Common myeloid progenitor, CD34-positive (primary cell): ENCODE measurements at regions not wholly inside any gene's neighbourhood (a gene's known extent, or its start where the extent isn't known, plus 50 kb on each side); places are given as distances from the start of the nearest gene placed in this dataset.

Experiments
- CTCF ChIA-PET: fragments of 350-600 bp; sonication (Branson Sonifier 250); formaldehyde crosslinking; loops from one replicate; lab custom pipeline; 2021; ENCODE audit warnings: antibody characterized with exemption; lab: Charles Lee
- POLR2A ChIA-PET: fragments of 350-600 bp; sonication (Branson Sonifier 250); formaldehyde crosslinking; loops from one replicate; lab custom pipeline; 2021; ENCODE audit warnings: antibody characterized with exemption; lab: Charles Lee
- DNase-seq, 3 donors: peaks; one replicate each; pipeline versions ENCODE4 v3.0.0 to v3.0.0-alpha.2; 2013
- H3K27ac ChIP-seq, 2 experiments: 1 replicate in 1 of 2; 2 replicates in 1 of 2; pipeline ENCODE4 v1.7.0; 2013; ENCODE audit warnings: inconsistent platforms in 2 of 2, low read length in 2 of 2, mild to moderate bottlenecking in 2 of 2, low read depth in 1 of 2, moderate library complexity in 1 of 2; ENCODE audit not compliant: severe bottlenecking in 2 of 2, insufficient read depth in 1 of 2, poor library complexity in 1 of 2
- H3K27me3 ChIP-seq, 5 experiments: replicated peaks in 2 of 5; 1 replicate in 3 of 5; 2 replicates in 2 of 5; pipeline versions ENCODE4 v1.6.1 to v1.7.0; 2013; ENCODE audit warnings: low read length in 4 of 5, mild to moderate bottlenecking in 2 of 5, moderate library complexity in 2 of 5, inconsistent platforms in 1 of 5; ENCODE audit not compliant: insufficient read depth in 5 of 5, control insufficient read depth in 4 of 5
- H3K36me3 ChIP-seq, 4 experiments: 1 replicate in 2 of 4; 2 replicates in 2 of 4; pipeline versions ENCODE4 v1.6.1 to v1.7.0; 2013; ENCODE audit warnings: low read length in 3 of 4, control low read depth in 1 of 4, mild to moderate bottlenecking in 1 of 4; ENCODE audit not compliant: control insufficient read depth in 4 of 4, insufficient read depth in 4 of 4
- H3K4me1 ChIP-seq, 4 experiments: 1 replicate in 3 of 4; 2 replicates in 1 of 4; pipeline versions ENCODE4 v1.6.1 to v1.7.1; 2013; ENCODE audit warnings: low read length in 3 of 4, mild to moderate bottlenecking in 3 of 4, control low read depth in 1 of 4, inconsistent platforms in 1 of 4, moderate library complexity in 1 of 4; ENCODE audit not compliant: control insufficient read depth in 4 of 4, insufficient read depth in 4 of 4; ENCODE audit errors: control extremely low read depth in 1 of 4
- H3K4me3 ChIP-seq, 7 experiments: 1 replicate in 4 of 7; 2 replicates in 3 of 7; pipeline versions ENCODE4 v1.5.1 to v1.7.0; 2013; ENCODE audit warnings: mild to moderate bottlenecking in 7 of 7, low read length in 6 of 7, moderate library complexity in 6 of 7, inconsistent platforms in 2 of 7, low read depth in 2 of 7, control low read depth in 1 of 7; ENCODE audit not compliant: insufficient read depth in 4 of 7, control insufficient read depth in 1 of 7; ENCODE audit errors: extremely low read depth in 1 of 7
- H3K9me3 ChIP-seq, 5 experiments: 1 replicate in 4 of 5; 2 replicates in 1 of 5; pipeline versions ENCODE4 v1.6.1 to v1.7.1; 2013; ENCODE audit warnings: low read length in 4 of 5, mild to moderate bottlenecking in 2 of 5, inconsistent platforms in 1 of 5, low read depth in 1 of 5, moderate library complexity in 1 of 5; ENCODE audit not compliant: control insufficient read depth in 4 of 5, insufficient read depth in 2 of 5; ENCODE audit errors: control extremely low read depth in 1 of 5
- WGBS: methylation state at CpG from one replicate; pipeline ENCODE4 v1.1.5; 2013; ENCODE audit not compliant: insufficient coverage; 5-methylcytosine and 5-hydroxymethylcytosine counted together

DNA sequence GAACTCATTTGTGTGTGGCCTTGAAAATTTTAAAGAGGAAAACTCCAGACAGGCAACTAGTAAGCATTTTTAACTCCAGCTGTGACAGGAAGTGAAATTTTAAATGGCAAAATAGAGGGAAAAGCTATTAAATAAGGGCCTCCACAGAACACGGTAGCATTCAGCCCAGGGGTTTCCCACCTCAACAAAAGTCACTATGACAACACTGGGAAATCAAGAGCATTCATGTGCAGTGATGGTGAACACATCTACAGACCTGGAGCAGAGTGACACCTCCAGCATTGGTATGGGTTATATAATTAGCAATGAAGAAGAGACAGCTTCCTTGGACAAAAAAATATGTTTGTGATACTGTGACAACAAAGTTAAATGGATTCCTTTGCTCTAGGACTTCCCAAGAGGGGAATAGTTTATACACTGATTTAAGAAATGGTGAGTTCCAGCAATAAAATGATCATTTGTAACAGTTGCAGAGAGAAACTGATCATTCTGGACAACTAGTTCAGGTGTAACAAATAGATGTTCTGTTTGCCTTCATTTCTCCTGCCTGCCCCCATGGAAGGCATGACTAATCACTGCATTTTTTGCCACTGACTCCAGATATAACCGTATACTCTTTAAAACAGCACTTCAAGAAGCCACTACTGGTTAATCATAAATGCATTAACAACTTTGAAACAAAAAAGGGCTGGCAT is 93.3 kb upstream of the SLC44A1 start:
- 85% methylated on average over 2 of the region's 2 CpGs for WGBS
- CTCF ChIA-PET: interaction anchor here (1.2 to 1.6 kb wide), 3 partner anchors 21 to 287 kb away, joined by 3 to 4 read pairs (median 4); no protein-coding TSS in a partner anchor
- H3K4me3 ChIP-seq: no peak overlapping the region
- DNase-seq: no peak
- no peak overlapping the region for H3K27ac ChIP-seq
- H3K9me3 ChIP-seq: no peaks in the 10 kb centered on the region
- POLR2A ChIA-PET: interaction anchor here (1.0 kb wide), 1 partner anchor 28 kb away, joined by 3 read pairs; no protein-coding TSS in a partner anchor
- H3K36me3 ChIP-seq: no peaks in the 10 kb centered on the region
- peaks cover 4 to 11% (median 7%) of the 10 kb centered on the region in 4 experiments for H3K4me1 ChIP-seq
- no peaks in the 10 kb centered on the region for H3K27me3 ChIP-seq

- POLR2A ChIA-PET: no interaction called here
- Histone ChIP-seq H3K27ac (no peak overlapping the region), H3K27me3 (no peaks in the 10 kb centered on the region), H3K4me3 (no peak overlapping the region), H3K4me1 (peaks cover 4 to 11% (median 7%) of the 10 kb centered on the region in 4 experiments), H3K9me3 (no peaks in the 10 kb centered on the region), H3K36me3 (no peaks in the 10 kb centered on the region)
- 100% methylated on average over 1 of the region's 3 CpGs for WGBS
- CTCF ChIA-PET: interaction anchor here (1.2 kb wide), 1 partner anchor 288 kb away, joined by 4 read pairs; no protein-coding TSS in a partner anchor
- DNase-seq: no peak
These were observed 92.8 kb upstream of the SLC44A1 start for GRCh38 chr9:105151686-105151995.

DNA sequence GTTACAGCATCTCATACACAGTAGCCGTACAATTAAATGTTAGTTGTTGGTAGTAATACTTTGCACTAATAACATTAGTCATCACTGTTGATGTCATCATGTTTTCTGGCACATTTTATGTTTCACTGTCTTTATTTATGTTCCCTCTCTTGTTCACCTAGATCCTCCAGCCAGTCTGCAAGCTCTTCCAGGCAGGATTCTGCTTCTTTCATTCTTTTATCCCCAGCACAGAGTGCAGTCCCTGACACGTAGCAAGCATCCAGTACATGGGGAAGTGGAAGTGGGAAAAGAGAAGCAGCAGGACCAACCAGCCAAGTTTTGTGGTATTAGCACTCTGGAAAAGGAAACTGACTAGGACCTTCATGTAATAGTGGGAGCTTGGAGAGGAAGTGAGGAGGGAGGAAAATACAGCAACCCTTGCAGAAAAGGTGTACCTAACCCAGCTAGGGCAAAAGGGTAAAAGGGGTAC is 89.7 kb upstream of the SLC44A1 start:
- peaks cover 4 to 11% (median 8%) of the 10 kb centered on the region in 4 experiments for H3K4me1 ChIP-seq
- peak in 2 of 3 donors; percentile 17 to 19 for DNase-seq
- POLR2A ChIA-PET: no interaction called here
- no peak overlapping the region for H3K4me3 ChIP-seq
- CTCF ChIA-PET: interaction anchor here (0.7 to 11.2 kb wide), 11 partner anchors 11 to 347 kb away, joined by 3 to 110 read pairs (median 3); partner anchors contain the start of gene ABCA1
- no CpG with 5 or more reads among the region's 2 CpGs for WGBS
- H3K27me3 ChIP-seq: no peaks in the 10 kb centered on the region
- no peaks in the 10 kb centered on the region for H3K9me3 ChIP-seq
- no peak overlapping the region for H3K27ac ChIP-seq
- no peaks in the 10 kb centered on the region for H3K36me3 ChIP-seq

- Histone ChIP-seq H3K27ac (no peak overlapping the region), H3K36me3 (no peaks in the 10 kb centered on the region), H3K27me3 (no peaks in the 10 kb centered on the region), H3K4me3 (no peak overlapping the region), H3K9me3 (no peaks in the 10 kb centered on the region), H3K4me1 (peaks cover 4 to 11% (median 8%) of the 10 kb centered on the region in 4 experiments)
- 17% methylated on average over 4 of the region's 4 CpGs for WGBS
- ChIA-PET CTCF (interaction anchor here (1.0 to 11.2 kb wide), 12 partner anchors 11 to 397 kb away, joined by 3 to 110 read pairs (median 4); partner anchors contain the start of gene ABCA1), POLR2A (no interaction called here)
- DNase-seq: peak; percentile 63 to 74 (median 72)
These were observed 87.3 kb upstream of the SLC44A1 start for GRCh38 chr9:105157171-105157583.

GRCh38 chr9:105158020-105158419 is 86.4 kb upstream of the SLC44A1 start:
- CTCF ChIA-PET: interaction anchor here (0.7 to 11.2 kb wide), 13 partner anchors 9 to 295 kb away, joined by 3 to 110 read pairs (median 4); partner anchors contain the start of gene ABCA1
- H3K27me3 ChIP-seq: no peaks in the 10 kb centered on the region
- H3K4me1 ChIP-seq: peaks cover 4 to 11% (median 8%) of the 10 kb centered on the region in 4 experiments
- H3K4me3 ChIP-seq: no peak overlapping the region
- no peaks in the 10 kb centered on the region for H3K9me3 ChIP-seq
- POLR2A ChIA-PET: no interaction called here
- H3K27ac ChIP-seq: no peak overlapping the region
- no peak for DNase-seq
- whole genome bisulfite sequencing: 92% methylated on average over 11 of the region's 12 CpGs
- H3K36me3 ChIP-seq: no peaks in the 10 kb centered on the region

DNA sequence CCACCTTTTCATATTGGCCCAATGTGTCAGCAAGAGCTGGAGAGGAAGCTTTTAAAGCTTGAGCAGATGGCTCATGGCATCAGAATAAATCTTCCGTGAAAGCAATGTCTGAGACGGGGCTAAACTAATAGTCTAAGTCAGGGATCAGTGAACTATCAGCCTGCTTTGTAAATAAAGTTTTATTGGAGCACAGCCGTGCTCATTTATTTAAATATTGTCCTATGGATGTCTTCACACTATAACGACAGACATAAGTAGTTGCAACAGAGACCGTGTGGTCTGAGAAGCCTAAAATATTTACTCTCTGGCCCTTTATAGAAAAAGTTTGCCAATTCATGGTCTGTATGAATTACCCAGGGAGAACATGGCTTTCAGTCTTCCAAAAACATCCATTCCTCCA is 85.6 kb upstream of the SLC44A1 start:
- no peaks in the 10 kb centered on the region for H3K27me3 ChIP-seq
- POLR2A ChIA-PET: no interaction called here
- H3K4me3 ChIP-seq: no peak overlapping the region
- H3K36me3 ChIP-seq: no peaks in the 10 kb centered on the region
- CTCF ChIA-PET: interaction anchor here (0.7 to 11.2 kb wide), 21 partner anchors 8 to 380 kb away, joined by 3 to 110 read pairs (median 3); partner anchors contain the start of gene ABCA1
- no peaks in the 10 kb centered on the region for H3K9me3 ChIP-seq
- no peak overlapping the region for H3K27ac ChIP-seq
- peaks cover 4 to 11% (median 8%) of the 10 kb centered on the region in 4 experiments for H3K4me1 ChIP-seq
- 100% methylated on average over 4 of the region's 5 CpGs for WGBS
- DNase-seq: no peak

GRCh38 chr9:105168870-105169319 is 75.6 kb upstream of the SLC44A1 start:
- H3K4me1 ChIP-seq: no peaks in the 10 kb centered on the region
- ChIA-PET POLR2A (no interaction called here), CTCF (interaction anchor here (0.8 to 1.5 kb wide), 4 partner anchors 9 to 247 kb away, joined by 3 to 4 read pairs (median 4); no protein-coding TSS in a partner anchor)
- H3K9me3 ChIP-seq: peaks cover 0 to 3% (median 0%) of the 10 kb centered on the region in 5 experiments
- WGBS: 100% methylated on average over 2 of the region's 3 CpGs
- H3K27me3 ChIP-seq: no peaks in the 10 kb centered on the region
- H3K36me3 ChIP-seq: no peaks in the 10 kb centered on the region
- H3K4me3 ChIP-seq: no peak overlapping the region
- H3K27ac ChIP-seq: no peak overlapping the region
- no peak for DNase-seq
